GM18508 (cell line): ENCODE measurements at regions not wholly inside any gene's neighbourhood (a gene's known extent, or its start where the extent isn't known, plus 50 kb on each side); places are given as distances from the start of the nearest gene placed in this dataset.

Experiments
- ATAC-seq: cut with Tn5 transposase; IDR thresholded peaks from one replicate; pipeline ENCODE4 v1.9.1; 2021; ENCODE audit warnings: moderate number of reproducible peaks; ENCODE audit not compliant: insufficient read depth, unreplicated experiment

DNA sequence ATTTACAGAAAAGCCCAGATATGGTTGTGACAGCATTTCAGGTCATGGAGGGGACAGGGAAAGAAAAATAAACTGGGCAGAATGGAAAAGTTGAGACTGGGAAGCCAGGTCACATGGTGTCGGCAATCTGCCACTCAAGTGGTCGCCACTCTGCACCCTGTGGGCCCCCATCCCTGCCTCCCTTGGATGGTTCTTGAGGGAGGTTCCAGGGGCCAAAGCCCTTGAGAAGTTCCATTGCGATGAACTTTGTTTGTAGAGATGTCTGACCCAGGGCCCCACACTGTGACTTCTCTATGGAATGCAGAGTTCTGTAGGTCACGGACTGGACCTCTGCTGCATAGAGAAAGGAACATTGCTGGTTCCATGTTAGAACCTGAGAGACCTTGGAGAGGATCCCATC is 105.7 kb upstream of the SLC14A2 start:
- no peak for ATAC-seq

DNA sequence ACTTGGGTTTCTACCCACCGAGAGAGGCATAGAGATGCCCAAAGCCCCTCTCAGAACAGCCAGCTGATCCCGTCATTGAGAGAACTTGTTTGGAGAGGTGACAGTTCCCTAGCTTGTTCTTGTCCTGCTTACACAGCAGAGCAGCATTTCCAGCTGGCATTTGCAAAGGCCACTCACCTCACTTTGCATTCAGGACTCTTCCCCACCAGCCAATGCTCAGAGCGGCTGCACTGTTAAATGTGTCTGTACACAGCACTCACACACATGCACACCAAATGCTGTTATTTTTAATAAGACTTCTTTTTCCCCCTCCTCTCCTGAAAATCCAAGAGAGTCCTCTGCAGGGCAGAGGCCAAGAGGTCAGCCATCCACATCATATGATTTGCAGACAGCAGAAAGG is 104.6 kb upstream of the SLC14A2 start:
- no peak for ATAC-seq

DNA sequence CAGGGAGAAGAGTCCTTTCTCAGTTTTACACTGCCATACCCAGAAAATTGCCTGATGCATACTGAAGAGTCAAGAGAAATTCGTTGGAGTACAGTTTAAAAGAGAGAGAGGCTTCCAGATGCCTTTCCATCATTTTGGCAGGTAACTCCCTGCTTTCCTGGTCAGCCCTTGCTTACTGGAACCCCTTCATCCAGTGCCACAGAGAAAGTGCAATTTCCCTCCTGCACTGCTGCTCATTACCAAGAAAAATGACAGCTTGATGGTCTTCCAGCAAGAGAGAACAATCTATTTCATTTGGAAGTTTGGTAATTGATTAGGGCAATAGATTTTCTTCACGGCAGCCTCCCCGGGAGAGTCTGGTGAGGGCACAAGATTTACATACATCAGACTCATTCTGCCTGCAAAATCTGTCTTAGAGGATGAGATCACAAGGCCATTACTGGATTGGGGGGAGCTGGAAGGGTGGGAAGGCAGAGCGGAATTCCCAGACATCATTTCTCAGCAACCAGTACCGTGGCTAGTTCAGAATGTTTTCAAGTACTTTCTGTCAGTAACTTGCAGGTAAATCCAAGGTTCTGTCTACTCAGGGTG is 102.8 kb upstream of the SLC14A2 start:
- ATAC-seq: no peak

DNA sequence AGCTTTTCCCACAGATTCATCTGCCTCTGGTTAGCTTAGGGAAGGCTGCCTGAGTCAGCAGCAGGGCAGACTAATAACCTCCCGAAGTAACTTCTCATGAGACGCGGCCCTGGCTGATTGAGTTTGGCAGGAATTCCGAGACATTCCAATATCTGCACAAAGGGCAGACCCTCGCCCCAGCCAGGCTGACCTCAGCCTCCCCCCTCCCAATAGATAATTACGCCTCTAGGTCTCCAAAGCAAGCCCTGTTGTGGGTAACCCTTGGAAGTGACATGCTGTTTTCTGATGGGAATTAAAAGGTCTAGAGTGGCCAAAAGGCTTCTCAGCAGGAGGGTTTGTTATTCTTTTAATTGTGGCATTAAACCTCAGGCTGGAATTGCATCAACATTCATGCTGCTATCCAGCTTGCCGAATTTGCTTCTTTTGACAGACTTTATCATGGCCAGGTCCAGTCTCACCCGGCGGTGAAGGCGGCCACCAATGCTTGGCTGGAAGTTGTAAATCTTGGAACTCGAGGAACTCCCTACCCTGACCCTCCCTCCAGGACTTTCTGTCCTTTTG is 98.0 kb upstream of the SLC14A2 start:
- ATAC-seq: no peak

DNA sequence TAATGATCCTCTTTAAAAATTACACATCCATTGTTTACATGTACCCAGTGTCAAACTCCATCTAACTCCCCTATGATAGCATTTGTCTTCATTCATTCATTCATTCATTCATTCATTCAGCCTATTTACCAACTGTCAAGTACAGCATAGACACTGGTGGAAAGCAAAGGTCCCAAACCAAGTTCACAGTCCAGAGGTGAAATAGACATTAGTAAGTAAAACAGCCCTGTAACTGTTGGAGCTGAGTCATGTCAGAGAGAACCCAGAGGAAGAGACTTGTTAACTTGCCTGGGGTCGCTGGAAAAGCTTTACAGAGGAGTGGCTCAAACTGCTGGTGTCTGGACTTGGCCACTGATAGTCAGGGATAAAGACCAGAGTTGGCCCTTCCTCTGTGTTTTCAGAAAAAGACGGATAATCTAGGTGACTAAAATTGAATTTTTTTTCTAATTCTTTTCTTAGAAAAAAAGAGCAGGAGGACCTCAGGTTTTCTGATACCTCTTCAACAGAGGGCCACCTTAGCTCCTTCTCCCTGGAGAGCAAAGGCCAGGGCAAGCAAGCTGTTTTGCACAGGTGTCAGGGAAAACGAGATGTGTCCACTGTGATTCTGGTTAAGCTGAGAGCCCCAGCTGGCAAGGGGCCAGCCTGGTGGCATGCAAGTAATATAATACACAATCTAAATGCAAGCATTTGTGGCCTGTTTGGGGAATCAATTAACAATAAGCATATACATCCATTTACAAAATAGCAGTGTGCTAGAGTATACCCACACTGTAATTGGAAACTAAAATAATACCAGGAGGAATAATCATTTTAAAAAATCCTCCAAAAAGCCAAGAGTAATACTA is 96.7 kb upstream of the SLC14A2 start:
- no peak for ATAC-seq

DNA sequence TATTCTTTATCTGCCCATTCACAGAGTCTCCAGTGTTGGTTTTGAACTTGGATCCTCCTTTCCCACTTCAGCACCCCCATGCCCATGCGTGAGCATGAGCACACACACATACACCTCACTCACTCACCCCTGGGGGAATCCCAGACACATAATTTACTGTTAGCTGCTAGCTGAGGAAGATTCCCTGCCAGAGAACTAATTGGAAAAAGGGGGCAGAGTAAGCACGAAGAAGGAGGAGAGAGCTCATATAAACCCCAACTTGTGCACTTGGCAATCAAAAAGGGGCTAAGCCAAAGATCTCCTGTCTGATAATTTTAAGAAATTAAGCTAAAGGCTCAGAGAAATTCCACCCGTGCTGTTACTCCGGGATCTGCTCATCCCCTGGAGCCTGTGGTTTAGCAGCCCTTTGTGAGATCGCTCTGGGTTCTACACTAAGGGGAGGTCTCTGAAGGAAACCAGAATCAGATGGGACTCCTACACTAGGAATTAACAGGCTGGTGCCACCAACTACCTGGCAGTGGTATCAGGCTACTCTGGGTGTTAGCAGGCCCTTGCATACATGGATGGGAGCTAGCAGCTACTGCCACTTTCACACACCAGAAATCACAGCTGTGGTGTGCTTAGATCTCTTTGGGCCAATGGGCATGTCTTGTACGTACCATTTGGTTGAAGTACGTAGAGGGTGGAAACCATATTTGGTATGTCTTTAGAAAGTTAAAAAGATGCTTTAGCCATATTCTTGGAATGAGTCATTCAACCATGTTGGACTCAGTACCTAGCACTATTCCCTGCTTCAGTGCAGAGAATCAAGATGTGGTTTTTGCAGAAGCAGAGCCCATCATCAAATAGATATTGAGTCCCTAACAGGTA is 95.6 kb upstream of the SLC14A2 start:
- ATAC-seq: no peak

DNA sequence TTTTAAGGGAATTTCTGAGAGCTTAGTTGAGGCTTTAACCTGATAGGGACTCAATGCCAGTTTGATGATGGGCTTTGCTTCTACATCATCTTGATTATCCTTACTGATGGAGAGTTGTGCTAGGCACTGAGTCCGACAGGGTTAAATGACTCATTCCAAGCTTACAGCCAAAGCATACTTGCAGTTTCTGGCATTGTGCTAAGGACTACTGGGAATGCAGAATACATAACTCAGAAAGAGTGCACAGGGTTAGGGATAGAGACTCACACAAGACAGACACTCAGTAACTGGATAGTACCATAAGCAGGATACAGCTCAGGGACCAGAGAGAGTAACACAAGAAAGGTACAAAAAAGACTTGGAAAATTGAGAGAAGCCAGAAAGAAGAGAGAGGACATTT is 94.1 kb upstream of the SLC14A2 start:
- no peak for ATAC-seq

DNA sequence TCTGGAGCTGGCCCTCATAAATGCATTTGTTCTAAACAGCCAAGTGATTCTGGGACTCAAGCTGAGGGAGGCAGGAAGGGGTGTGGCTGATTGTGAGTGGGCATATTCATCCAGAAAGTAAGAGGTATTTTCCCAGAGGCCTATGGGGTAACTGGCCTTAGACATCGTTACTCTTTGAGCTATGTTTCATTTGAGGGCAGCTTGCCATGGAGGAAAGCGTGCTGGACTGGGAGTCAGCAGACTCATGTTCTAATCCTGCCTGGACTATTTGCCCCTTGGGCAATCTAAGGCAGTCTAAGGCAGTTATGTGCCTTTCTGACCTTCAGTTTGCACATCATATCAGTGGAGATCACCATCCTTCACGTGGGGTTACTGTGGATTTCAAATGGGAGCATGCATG is 93.5 kb upstream of the SLC14A2 start:
- ATAC-seq: no peak

DNA sequence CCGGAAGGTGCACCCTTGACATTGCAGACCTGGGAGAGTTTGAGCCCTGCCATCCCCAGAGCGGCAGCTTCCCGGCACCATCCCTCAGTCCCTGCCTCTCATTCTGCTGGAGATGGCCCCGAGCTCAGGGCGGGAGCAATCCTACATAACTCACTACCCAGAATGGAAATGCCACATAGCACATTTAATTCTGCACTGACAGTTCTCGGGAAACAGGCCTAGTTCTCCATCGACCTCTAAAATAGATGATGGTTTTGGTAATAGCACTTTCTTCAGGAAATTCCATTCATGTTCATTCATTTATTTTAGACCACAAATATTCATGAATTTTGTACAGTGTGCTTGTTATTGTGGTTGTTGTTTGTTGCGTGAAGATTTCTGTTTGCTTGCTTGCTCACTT is 92.9 kb upstream of the SLC14A2 start:
- no peak for ATAC-seq

DNA sequence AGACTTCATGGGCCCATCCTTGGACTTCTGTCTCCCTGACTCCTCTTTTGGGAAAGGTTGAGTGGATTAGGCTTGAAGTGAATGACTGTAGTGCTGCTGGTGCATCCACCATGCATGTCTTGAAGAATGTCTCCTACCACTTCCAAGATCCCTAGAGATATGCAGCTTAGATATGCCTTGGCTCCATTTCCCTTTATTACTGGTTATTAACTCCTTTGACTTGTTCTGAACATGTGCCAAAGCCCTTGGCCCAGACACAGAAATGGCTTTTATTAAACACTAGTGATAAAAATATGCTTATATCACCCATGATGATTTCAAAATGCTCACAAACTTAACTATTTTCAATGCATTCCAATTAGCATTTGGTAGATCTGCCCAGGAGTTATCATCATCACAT is 90.0 kb upstream of the SLC14A2 start:
- no peak for ATAC-seq

DNA sequence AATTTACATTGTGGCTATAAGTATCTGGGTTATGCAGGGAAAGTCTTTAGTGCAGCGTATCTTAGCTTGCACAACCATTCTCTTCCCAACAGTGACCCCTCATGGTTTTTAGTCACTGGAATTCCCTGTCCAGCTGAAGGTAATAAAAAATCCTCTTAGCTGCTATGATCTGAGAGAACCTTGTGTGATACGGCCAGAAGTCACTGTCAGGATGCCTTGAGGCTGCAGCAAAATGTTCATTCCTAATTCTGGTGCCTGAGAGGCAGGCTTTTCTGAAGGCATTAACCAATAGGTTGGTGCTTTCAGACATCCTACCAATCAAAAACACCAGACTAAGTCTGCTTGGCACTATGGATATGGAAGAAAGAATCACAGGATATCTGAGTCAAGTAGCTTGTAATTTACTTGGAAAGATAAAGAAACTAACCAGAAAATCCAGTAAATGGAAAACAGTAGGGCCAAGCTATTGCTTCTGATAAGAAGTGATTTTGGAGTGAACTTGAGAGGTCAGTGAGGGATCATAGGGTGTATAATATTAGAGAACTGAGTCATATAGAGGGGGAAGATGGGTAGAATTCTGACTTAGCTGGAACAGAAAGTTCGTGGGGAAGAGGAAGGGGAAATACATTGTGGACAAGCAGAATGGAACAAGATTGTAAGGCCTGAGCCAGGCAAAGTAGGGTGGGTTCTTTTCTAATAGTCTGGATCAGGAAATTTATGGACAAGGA is 89.0 kb upstream of the SLC14A2 start:
- ATAC-seq: no peak

DNA sequence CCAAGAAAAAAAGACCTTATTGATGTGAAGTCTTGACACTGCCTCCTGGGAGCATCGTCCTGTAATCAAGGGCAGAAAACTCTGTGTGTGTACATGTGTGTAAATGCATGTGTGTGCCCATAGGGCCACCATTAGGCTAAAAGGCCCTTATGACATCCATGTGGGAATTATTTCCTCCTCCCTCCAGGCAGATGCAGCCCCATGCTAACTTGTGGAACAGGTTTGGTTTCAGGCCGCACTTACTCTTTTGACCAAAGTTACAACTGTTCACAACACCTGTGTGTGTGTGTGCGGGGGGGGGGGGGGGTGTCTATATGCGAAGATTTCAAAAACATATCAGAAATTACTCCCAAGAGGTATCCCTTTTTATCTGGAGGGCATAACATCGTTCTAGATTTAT is 87.4 kb upstream of the SLC14A2 start:
- no peak for ATAC-seq

DNA sequence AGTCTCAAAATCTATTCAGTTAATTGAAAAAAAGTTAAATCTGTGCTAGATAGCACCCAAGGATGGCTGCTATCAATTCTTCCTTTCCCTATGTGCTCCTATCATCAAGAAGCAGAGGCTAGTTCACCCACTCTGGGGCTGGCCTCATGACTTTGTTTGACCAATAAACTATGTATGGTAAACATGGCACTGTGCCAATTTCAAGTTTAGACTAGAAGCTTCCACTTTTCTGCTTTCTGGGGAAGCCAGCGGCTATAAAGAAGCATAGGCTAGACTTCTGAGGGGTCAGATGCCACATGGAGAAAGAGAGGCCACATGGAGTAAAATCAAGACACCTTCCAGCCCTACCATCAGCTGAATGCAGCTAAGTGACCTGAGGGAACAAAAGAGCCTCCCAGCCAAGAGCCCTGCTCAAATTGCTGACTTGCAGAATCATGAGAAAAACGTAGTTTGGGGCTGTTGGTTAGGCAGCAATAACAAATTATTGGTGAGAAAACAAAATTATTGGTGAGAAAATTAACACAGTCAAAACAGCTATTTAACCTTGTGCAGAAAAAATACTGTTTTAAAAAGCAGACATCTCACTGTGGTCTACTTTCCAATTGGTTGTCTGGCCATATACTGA is 86.5 kb upstream of the SLC14A2 start:
- no peak for ATAC-seq

DNA sequence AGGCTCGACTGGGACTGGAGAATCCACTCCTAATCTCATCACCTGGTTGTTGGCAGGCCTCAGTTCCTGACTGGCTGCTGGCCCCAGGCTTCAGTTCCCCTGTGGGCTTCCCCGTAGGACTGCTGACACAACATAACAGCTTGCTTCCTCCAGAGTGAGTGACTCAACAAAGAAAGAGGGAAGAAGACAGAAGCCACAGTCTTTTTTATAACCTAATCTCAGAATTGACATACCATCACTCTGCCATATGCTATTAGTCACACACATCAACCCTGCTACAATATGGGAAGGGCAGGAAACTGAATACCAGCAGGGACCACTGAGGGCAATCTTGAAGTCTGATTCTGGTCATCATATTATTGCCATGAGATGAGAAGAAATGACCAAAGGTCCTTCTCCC is 76.8 kb upstream of the SLC14A2 start:
- no peak for ATAC-seq

DNA sequence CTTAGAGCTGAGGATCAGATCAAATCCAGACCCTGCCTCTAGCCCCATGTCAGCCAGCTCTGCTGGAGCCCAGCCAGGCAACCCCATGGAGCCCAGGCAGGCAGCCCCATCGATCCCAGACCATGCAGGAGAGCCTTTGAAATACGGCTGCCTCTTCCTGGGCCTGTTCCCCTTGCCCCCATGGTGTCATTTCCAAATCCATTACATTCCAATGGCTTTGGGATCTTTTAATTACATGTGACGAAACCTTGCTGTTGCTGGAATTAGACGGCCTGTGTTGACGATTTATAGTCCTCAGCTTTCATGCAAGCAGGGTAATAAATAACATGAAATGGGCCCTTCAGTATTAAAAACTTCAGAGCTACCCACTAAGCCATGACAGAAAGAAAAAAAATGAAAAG is 75.8 kb upstream of the SLC14A2 start:
- ATAC-seq: no peak

DNA sequence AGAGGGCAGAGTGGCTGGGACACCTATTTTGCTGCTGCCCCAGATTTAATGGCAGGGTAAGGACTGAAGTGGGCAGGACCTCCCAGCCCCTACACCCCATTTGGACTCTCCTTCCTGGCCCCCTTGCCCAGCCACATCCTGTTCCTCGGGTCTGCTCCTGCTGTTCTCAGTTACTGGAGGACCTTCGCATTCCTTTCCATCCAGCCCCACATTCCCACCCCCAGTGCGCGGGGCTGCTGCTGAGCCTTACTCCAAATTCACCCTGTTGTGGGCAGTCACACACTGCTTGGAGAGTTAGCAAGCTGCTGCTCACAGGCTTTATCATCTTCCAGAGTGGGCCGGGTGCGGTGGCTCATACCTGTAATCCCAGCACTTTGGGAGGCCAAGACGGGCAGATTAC is 75.2 kb upstream of the SLC14A2 start:
- ATAC-seq: no peak

DNA sequence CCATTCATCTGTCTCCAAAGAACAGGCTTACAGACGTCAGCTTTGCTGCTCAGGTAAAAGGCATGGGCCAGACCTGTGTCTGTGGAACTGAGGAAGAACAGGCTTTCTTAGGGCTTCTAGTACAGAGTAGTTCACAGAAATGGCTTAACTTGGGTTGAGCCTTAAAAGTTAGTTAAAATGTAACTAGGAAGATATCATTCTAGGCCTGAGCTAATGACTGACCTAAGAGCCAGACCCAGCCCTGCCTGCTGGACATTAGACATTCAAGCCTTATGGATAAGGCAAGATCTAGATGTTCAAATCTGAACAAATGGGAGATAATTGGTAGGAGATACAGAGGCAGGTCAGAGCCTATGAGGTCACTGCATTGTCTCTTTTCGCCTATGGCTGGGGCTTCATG is 73.9 kb upstream of the SLC14A2 start:
- ATAC-seq: no peak

DNA sequence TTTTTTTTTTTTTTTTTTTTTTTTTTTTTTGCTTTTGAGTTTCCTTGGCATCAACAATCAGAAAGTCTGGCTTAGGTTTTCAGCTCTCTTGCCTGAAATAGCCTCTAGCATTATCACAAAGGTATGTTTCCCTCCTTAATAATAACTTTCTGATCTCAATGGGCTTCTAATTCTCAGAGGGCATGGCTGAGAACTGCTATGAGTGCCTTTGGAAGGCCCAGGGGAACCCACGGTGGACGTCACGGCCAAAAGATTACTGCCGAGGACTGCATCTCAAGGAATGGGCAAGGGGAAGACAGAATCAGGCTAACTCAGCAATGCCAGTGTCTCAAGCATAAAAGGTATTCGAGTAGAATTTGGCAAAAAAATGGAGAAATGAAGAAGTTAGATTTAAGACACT is 73.2 kb upstream of the SLC14A2 start:
- no peak for ATAC-seq

DNA sequence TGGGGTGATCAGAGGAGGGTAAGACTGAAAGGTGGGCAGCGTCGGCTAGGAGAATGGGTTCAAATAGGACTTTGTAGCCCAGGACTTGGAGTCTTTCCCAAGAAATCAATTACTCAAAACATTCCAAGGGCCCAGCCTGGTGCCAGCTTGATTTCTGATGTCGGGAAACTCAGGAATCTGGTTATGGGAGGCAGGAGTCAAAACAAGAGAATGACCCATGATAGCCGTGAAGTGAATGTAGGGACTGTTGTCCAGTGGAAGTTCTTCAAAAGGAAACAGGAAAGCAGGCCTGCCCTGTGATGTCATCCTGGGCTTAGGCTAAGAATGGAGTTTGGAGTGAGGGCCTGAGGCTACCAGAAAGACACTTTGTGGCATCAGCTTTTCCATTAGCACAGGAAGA is 67.4 kb upstream of the SLC14A2 start:
- ATAC-seq: no peak

DNA sequence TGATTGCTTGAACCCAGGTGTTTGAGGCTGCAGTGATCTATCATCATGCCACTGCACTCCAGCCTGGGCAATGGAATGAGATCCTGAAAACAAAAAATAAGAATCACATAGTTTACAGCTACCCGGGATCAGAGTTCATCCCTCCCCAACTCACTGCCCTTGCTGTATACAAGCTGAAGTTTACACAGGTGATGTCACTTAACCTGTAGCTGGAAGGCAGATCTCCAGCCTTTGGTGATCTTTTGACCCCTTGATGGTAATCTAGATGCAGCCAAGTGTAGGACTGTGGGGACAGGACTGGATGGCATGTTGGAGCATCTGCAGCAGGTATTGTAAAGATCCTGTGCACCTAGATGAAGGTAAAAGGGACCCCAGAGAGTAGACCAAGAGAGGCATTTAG is 66.7 kb upstream of the SLC14A2 start:
- no peak for ATAC-seq
